ENCODE measurements at regions not wholly inside any gene's neighbourhood (a gene's known extent, or its start where the extent isn't known, plus 50 kb on each side); places are given as distances from the start of the nearest gene placed in this dataset.

DNA sequence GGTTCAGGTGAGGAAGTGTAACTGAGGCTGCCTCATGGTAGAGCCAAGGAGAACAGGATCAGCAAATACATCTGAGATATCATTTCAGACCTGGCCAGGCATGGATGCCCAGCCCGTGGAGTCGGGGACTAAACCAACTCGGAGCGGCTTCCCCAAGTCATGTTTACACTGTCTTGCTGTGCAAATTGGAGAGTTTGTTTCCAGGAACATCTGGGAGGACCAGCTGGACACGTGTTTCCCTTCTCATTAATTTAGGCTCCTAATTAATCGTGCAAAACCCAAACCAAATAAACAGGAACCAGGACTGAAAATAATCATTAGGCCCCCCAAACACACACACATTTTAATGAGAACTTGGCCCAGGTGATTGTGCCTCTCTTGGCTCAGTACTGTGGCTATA lies 70.9 kb upstream of the SALL1 start:
- Histone ChIP-seq H2AFZ (ENCODE audit: low read depth, low read length) (no peak overlapping the region), H3K27ac (ENCODE audit: insufficient read depth, low read depth, low read length) (no peak overlapping the region), H3K36me3 (ENCODE audit: control insufficient read depth in 2 of 2, extremely low read depth in 1 of 2, insufficient read depth in 2 of 2, low read length in 2 of 2) (no peaks in the 10 kb centered on the region), H3K9me3 (replicated peaks; ENCODE audit: control insufficient read depth, insufficient read depth, low read length) (no peaks in the 10 kb centered on the region), H3K79me2 (ENCODE audit: control insufficient read depth, insufficient read depth, low read length) (no peaks in the 10 kb centered on the region), H3K4me1 (ENCODE audit: control insufficient read depth, extremely low read depth, insufficient read depth, low read length) (no peaks in the 10 kb centered on the region), H3K27me3 (ENCODE audit: control insufficient read depth in 2 of 2, insufficient read depth in 2 of 2, low read length in 2 of 2) (no peaks in the 10 kb centered on the region), H3K9me1 (replicated peaks; ENCODE audit: control insufficient read depth, extremely low read depth, insufficient read depth, low read length) (no peaks in the 10 kb centered on the region), H3K4me3 (replicated peaks in 1 of 3; ENCODE audit: insufficient read depth in 1 of 3, low read depth in 1 of 3, low read length in 3 of 3) (no peak overlapping the region), H4K20me1 (replicated peaks; ENCODE audit: control insufficient read depth, extremely low read depth, insufficient read depth, low read length) (no peaks in the 10 kb centered on the region), H3K9ac (replicated peaks; ENCODE audit: extremely low read depth, insufficient read depth, low read length) (no peak overlapping the region), H3K4me2 (ENCODE audit: insufficient read depth, low read length) (no peak overlapping the region)
- DNase-seq (ENCODE audit: low read depth, low spot score) (no peak), FAIRE-seq (no peak)
- ChIA-PET CTCF (no interaction called here), POLR2A (no interaction called here)
- TF ChIP-seq MAX (IDR thresholded peaks at IDR 0.05; ENCODE audit: insufficient read depth, insufficient read length) = no peak
- TF ChIP-seq JUN (IDR thresholded peaks at IDR 0.05; ENCODE audit: borderline replicate concordance, insufficient read depth, insufficient read length, low read depth) = no peak
- TF ChIP-seq, protein P1, sequence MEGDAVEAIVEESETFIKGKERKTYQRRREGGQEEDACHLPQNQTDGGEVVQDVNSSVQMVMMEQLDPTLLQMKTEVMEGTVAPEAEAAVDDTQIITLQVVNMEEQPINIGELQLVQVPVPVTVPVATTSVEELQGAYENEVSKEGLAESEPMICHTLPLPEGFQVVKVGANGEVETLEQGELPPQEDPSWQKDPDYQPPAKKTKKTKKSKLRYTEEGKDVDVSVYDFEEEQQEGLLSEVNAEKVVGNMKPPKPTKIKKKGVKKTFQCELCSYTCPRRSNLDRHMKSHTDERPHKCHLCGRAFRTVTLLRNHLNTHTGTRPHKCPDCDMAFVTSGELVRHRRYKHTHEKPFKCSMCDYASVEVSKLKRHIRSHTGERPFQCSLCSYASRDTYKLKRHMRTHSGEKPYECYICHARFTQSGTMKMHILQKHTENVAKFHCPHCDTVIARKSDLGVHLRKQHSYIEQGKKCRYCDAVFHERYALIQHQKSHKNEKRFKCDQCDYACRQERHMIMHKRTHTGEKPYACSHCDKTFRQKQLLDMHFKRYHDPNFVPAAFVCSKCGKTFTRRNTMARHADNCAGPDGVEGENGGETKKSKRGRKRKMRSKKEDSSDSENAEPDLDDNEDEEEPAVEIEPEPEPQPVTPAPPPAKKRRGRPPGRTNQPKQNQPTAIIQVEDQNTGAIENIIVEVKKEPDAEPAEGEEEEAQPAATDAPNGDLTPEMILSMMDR (IDR thresholded peaks at IDR 0.05; ENCODE audit: extremely low read depth in 1 of 2, insufficient read depth in 1 of 2, low read depth in 1 of 2, low read length in 2 of 2) = no peak
- TF ChIP-seq MYC (IDR thresholded peaks at IDR 0.05; ENCODE audit: low read depth, low read length) = no peak
- no peak for TF ChIP-seq EZH2 (IDR thresholded peaks at IDR 0.05; ENCODE audit: borderline replicate concordance, low read depth, low read length, severe bottlenecking)
- no peak for TF ChIP-seq POLR2AphosphoS5 (IDR thresholded peaks at IDR 0.05; ENCODE audit: insufficient read depth, low read depth, low read length)
- no peak for TF ChIP-seq GATA2 (IDR thresholded peaks at IDR 0.05; ENCODE audit: insufficient read depth, insufficient read length, low read depth, low read length)
- no peak for TF ChIP-seq FOS (IDR thresholded peaks at IDR 0.05; ENCODE audit: borderline replicate concordance, insufficient read depth, low read length)
- TF ChIP-seq POLR2A (IDR thresholded peaks at IDR 0.05; ENCODE audit: low read depth, low read length) = no peak
- dilution Hi-C loops (cut with MboI; ENCODE audit: extremely low pct_ligation_motif_present, low sequenced_read_pairs) (no loop called here), intact Hi-C loops (cut with micrococcal nuclease) (no loop called here)
- BruUV-seq (replicated peaks) = no TSS peak

Data from endothelial cell of umbilical vein (primary cell).